OCI-LY1 (cell line): ENCODE measurements at regions not wholly inside any gene's neighbourhood (a gene's known extent, or its start where the extent isn't known, plus 50 kb on each side); places are given as distances from the start of the nearest gene placed in this dataset.

Experiments
- H2AFZ ChIP-seq: fragments of 200-600 bp; sonication (generic), shearing (Covaris generic); 2 replicates; pipeline ENCODE4 v1.6.0; 2014; ENCODE audit warnings: antibody characterized with exemption, mild to moderate bottlenecking, low read length
- H3F3A ChIP-seq: fragments of 200-600 bp; sonication (generic), shearing (Covaris generic); 2 replicates; pipeline ENCODE4 v1.6.0; 2014; ENCODE audit warnings: mild to moderate bottlenecking, antibody characterized with exemption, low read length, moderate library complexity; ENCODE audit not compliant: insufficient read depth
- H3K27ac ChIP-seq: fragments of 200-600 bp; sonication (generic); 2 replicates; pipeline ENCODE4 v1.5.1; 2014; ENCODE audit warnings: low read length, mixed run types, mild to moderate bottlenecking, low read depth; ENCODE audit not compliant: poor library complexity, severe bottlenecking
- H3K27me3 ChIP-seq: fragments of 200-600 bp; sonication (generic); 2 replicates; pipeline ENCODE4 v1.6.0; 2014; ENCODE audit warnings: antibody characterized with exemption, mild to moderate bottlenecking, low read length, moderate library complexity; ENCODE audit not compliant: insufficient read depth
- H3K36me3 ChIP-seq: fragments of 200-600 bp; sonication (generic); 2 replicates; pipeline ENCODE4 v1.6.1; 2014; ENCODE audit warnings: mild to moderate bottlenecking, antibody characterized with exemption, low read length, moderate library complexity, mixed read lengths; ENCODE audit not compliant: insufficient read depth
- H3K4me1 ChIP-seq: fragments of 200-600 bp; sonication (generic); 2 replicates; pipeline ENCODE4 v1.5.1; 2014; ENCODE audit warnings: mild to moderate bottlenecking, low read length, moderate library complexity; ENCODE audit not compliant: insufficient read depth, severe bottlenecking
- H3K4me2 ChIP-seq: fragments of 200-600 bp; sonication (generic), shearing (Covaris generic); 2 replicates; pipeline ENCODE4 v1.6.1; 2014; ENCODE audit warnings: low read length
- H3K4me3 ChIP-seq: fragments of 200-600 bp; sonication (generic); 2 replicates; pipeline ENCODE4 v1.5.1; 2014; ENCODE audit warnings: low read length, low read depth, mild to moderate bottlenecking, mixed read lengths; ENCODE audit not compliant: poor library complexity, severe bottlenecking
- H3K79me2 ChIP-seq: fragments of 200-600 bp; shearing (Covaris generic); 2 replicates; pipeline ENCODE4 v1.6.1; 2016; ENCODE audit warnings: mixed run types, low read length, mixed read lengths; ENCODE audit not compliant: insufficient read depth
- H3K9ac ChIP-seq: fragments of 200-600 bp; sonication (generic), shearing (Covaris generic); 2 replicates; pipeline ENCODE4 v1.6.1; 2014; ENCODE audit warnings: mild to moderate bottlenecking, low read length, mixed read lengths
- H3K9me2 ChIP-seq: fragments of 200-600 bp; sonication (generic), shearing (Covaris generic); 2 replicates; pipeline ENCODE4 v1.6.1; 2014; ENCODE audit warnings: low read depth, mild to moderate bottlenecking, low read length, mixed read lengths
- H3K9me3 ChIP-seq: fragments of 200-600 bp; shearing (Covaris generic); 2 replicates; pipeline ENCODE4 v1.6.1; 2014; ENCODE audit warnings: low read length, mixed read lengths
- H4K20me1 ChIP-seq: fragments of 200-600 bp; sonication (generic), shearing (Covaris generic); 2 replicates; pipeline ENCODE4 v1.6.0; 2016; ENCODE audit warnings: mild to moderate bottlenecking, low read length; ENCODE audit not compliant: insufficient read depth
- EZH2 ChIP-seq: fragments of 200-600 bp; sonication (generic), shearing (Covaris generic); IDR thresholded peaks from 2 replicates; pipeline ENCODE4 v1.8.0; 2017; ENCODE audit warnings: borderline replicate concordance, mixed run types, mild to moderate bottlenecking, antibody characterized with exemption, low read length, moderate library complexity, mixed read lengths
- TF ChIP-seq, protein P1 (sequence below): fragments of 200-600 bp; sonication (generic), shearing (Covaris generic); IDR thresholded peaks from 2 replicates; pipeline ENCODE4 v1.5.1; 2017; ENCODE audit warnings: mild to moderate bottlenecking, antibody characterized with exemption, low read length, moderate library complexity, mixed read lengths

DNA sequence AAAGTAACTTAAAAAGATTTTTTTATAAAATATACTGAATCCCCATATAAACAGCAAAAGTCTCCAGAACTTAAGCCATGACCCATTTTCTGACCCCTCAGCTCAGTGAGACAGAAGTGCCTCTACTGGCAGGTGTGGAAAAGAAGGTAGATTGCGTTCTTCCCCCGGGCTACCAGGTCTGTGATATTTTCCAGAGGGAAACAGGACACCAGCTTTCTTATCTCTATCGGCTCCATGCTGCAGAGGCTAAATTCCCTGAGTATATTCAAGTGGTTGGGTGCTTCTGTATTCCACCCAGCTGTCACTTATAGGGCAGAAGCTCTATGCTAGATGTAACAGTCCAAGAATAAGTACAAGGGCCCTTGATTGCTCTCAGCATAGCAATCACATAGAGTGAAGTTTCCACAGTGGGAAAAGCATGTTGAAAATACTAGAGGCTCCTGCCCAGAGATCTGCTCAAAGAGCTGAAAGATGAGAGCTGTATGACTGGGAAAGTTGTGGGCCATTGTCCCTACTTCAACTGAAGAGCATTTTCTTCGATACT lies 687.3 kb downstream of the CDH11 start:
- Histone ChIP-seq H3K4me2 (no peak overlapping the region), H3K9me2 (no peaks in the 10 kb centered on the region), H3K27ac (no peak overlapping the region), H3K9ac (no peak overlapping the region), H2AFZ (no peak overlapping the region), H3K79me2 (no peaks in the 10 kb centered on the region), H4K20me1 (no peaks in the 10 kb centered on the region), H3F3A (no peaks in the 10 kb centered on the region), H3K36me3 (no peaks in the 10 kb centered on the region), H3K4me1 (no peaks in the 10 kb centered on the region), H3K27me3 (no peaks in the 10 kb centered on the region), H3K4me3 (no peak overlapping the region), H3K9me3 (no peaks in the 10 kb centered on the region)
- TF ChIP-seq, protein P1, sequence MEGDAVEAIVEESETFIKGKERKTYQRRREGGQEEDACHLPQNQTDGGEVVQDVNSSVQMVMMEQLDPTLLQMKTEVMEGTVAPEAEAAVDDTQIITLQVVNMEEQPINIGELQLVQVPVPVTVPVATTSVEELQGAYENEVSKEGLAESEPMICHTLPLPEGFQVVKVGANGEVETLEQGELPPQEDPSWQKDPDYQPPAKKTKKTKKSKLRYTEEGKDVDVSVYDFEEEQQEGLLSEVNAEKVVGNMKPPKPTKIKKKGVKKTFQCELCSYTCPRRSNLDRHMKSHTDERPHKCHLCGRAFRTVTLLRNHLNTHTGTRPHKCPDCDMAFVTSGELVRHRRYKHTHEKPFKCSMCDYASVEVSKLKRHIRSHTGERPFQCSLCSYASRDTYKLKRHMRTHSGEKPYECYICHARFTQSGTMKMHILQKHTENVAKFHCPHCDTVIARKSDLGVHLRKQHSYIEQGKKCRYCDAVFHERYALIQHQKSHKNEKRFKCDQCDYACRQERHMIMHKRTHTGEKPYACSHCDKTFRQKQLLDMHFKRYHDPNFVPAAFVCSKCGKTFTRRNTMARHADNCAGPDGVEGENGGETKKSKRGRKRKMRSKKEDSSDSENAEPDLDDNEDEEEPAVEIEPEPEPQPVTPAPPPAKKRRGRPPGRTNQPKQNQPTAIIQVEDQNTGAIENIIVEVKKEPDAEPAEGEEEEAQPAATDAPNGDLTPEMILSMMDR: no peak
- no peak for TF ChIP-seq EZH2

DNA sequence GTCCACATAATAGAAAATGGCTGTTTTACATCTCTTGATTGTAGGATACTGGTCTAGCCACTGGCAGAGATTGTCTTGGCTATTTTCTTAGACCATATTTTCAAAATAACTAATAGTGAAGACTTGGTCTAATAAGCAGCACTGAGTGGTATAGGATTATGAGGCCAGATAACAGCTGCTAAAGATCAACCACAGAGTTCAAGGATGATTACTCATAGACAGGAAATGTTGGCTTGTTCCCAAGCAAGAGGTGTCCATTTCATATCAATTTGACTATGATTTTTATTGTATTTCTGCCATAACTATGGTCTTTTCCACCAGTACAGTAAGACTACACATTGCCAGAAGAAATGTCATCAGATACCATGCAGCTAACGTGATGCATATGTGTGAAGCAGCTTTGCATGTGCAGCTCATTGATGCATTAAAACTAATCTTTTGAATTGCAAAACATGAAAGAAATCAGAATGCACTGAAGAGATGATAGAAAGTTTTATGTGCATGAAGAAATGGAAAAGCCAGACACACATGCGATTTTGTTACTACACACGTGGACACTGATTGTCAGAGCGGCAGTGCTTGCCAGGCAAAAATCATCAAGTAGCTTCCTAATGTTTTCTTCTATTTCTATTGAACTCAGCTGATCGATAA lies 693.3 kb downstream of the CDH11 start:
- Histone ChIP-seq H3K9ac (no peak overlapping the region), H2AFZ (peak overlapping the region; percentile 21; the same call in 1 of the 2 replicates), H3K4me1 (peaks cover 13% of the 10 kb centered on the region), H3K36me3 (no peaks in the 10 kb centered on the region), H4K20me1 (no peaks in the 10 kb centered on the region), H3K4me3 (no peak overlapping the region), H3K27me3 (no peaks in the 10 kb centered on the region), H3K27ac (peak overlapping the region; percentile 48), H3K9me2 (no peaks in the 10 kb centered on the region), H3F3A (no peaks in the 10 kb centered on the region), H3K4me2 (no peak overlapping the region; the same call in 1 of the 2 replicates), H3K9me3 (no peaks in the 10 kb centered on the region), H3K79me2 (no peaks in the 10 kb centered on the region)
- TF ChIP-seq, protein P1: no peak
- no peak for TF ChIP-seq EZH2

DNA sequence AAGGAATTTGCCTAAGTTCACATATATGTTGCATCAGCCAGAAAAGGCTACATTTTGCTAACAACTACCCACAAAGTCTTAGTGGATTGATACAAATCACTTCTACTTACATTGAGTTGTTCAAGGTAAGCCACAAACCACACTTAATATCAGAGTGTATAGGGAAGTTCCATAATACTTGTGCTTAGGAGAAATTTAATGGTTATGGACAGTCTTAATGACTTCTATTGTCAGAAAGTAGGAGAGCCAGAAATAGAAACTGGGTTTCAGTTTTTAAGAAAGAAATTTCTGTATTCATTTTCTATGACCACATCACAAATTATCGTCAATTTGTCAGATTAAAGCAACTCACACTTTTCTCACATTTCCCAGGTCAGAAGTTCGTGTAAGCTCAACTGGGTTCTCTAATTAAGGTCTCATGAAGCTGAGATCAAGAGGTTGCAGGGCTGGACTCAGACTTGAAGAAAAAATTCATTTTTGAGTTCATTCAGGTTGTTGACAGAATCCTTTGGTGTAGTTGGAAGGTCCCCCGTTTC lies 695.7 kb downstream of the CDH11 start:
- peaks cover 13% of the 10 kb centered on the region for H3K4me1 ChIP-seq
- H3K36me3 ChIP-seq: peaks cover 7% of the 10 kb centered on the region; the same call in 1 of the 2 replicates
- H3K9me3 ChIP-seq: peaks cover 12% of the 10 kb centered on the region; the same call in 1 of the 2 replicates
- no peaks in the 10 kb centered on the region for H3K79me2 ChIP-seq
- H3K4me2 ChIP-seq: no peak overlapping the region
- no peak overlapping the region for H3K27ac ChIP-seq
- H3F3A ChIP-seq: no peaks in the 10 kb centered on the region
- H3K27me3 ChIP-seq: no peaks in the 10 kb centered on the region
- no peak overlapping the region for H3K4me3 ChIP-seq
- H3K9ac ChIP-seq: no peak overlapping the region
- TF ChIP-seq, protein P1: no peak
- no peak for TF ChIP-seq EZH2
- no peaks in the 10 kb centered on the region for H4K20me1 ChIP-seq
- H2AFZ ChIP-seq: no peak overlapping the region
- no peaks in the 10 kb centered on the region for H3K9me2 ChIP-seq
